ENCODE measurements at regions not wholly inside any gene's neighbourhood (a gene's known extent, or its start where the extent isn't known, plus 50 kb on each side); places are given as distances from the start of the nearest gene placed in this dataset.

GRCh38 chr18:41732356-41732755 is 222.7 kb upstream of the PIK3C3 start:
- no peak overlapping the region for H3K4me3 ChIP-seq (ENCODE audit: extremely low read depth in 1 of 4, insufficient read depth in 2 of 4, low read depth in 3 of 4, low read length in 4 of 4)
- no peak for DNase-seq (ENCODE audit: low read depth in 1 of 2, low spot score in 2 of 2)
- WGBS, 2 experiments (ENCODE audit: extremely low coverage in 1 of 2, insufficient coverage in 1 of 2, insufficient read length in 1 of 2, insufficient replicate concordance in 2 of 2, low coverage in 1 of 2, low lambda C conversion rate in 2 of 2, missing lambda C conversion rate in 1 of 2) = 87% methylated on average over 2 of the region's 2 CpGs; no CpG with 5 or more reads in 1 of the 2 experiments
- no peak overlapping the region for H2BK5ac ChIP-seq (ENCODE audit: low read depth, low read length)
- H4K91ac ChIP-seq (replicated peaks; ENCODE audit: insufficient read length, low read length) = no peak overlapping the region
- no peaks in the 10 kb centered on the region for H3K79me2 ChIP-seq (ENCODE audit: control insufficient read depth in 1 of 2, insufficient read depth in 2 of 2, low read length in 2 of 2)
- H4K8ac ChIP-seq (ENCODE audit: extremely low read depth, insufficient read depth, low read length) = no peak overlapping the region
- ChIA-PET POLR2A (ENCODE audit: partially characterized antibody) (no interaction called here), CTCF (ENCODE audit: partially characterized antibody) (interaction anchor here (0.5 to 1.4 kb wide), 3 partner anchors 13 to 1106 kb away, joined by 3 to 5 read pairs (median 3); no protein-coding TSS in a partner anchor)
- H3K23me2 ChIP-seq (ENCODE audit: low read depth, low read length) = no peaks in the 10 kb centered on the region
- no peak for FAIRE-seq
- no peak overlapping the region for H3K9ac ChIP-seq (replicated peaks in 1 of 4; ENCODE audit: extremely low read depth in 1 of 4, low read depth in 3 of 4, low read length in 3 of 4)
- H3K36me3 ChIP-seq (ENCODE audit: control insufficient read depth in 2 of 4, insufficient read depth in 4 of 4, low read length in 3 of 4) = no peaks in the 10 kb centered on the region
- no peak overlapping the region for H3K14ac ChIP-seq (ENCODE audit: insufficient read length)
- H3K56ac ChIP-seq (replicated peaks; ENCODE audit: insufficient read length, low read depth, low read length) = no peak overlapping the region
- H3K4me2 ChIP-seq (ENCODE audit: insufficient read depth in 1 of 2, low read depth in 2 of 2, low read length in 2 of 2) = no peak overlapping the region
- no peak overlapping the region for H2BK15ac ChIP-seq (ENCODE audit: low read length)
- no peak overlapping the region for H3K4ac ChIP-seq (replicated peaks; ENCODE audit: insufficient read length, low read depth, low read length)
- no peak overlapping the region for H2BK20ac ChIP-seq (ENCODE audit: low read length)
- no peaks in the 10 kb centered on the region for H4K20me1 ChIP-seq (replicated peaks in 1 of 2; ENCODE audit: control insufficient read depth in 1 of 2, insufficient read depth in 2 of 2, low read length in 2 of 2)
- TF ChIP-seq ZNF274 (IDR thresholded peaks at IDR 0.05; ENCODE audit: borderline replicate concordance, extremely low read depth, low read length) (no peak), CTBP2 (IDR thresholded peaks at IDR 0.05; ENCODE audit: borderline replicate concordance, insufficient read depth, insufficient read length, low read length) (no peak), JUND (IDR thresholded peaks at IDR 0.05; ENCODE audit: low read length) (no peak), E2F6 (IDR thresholded peaks at IDR 0.05) (no peak)
- no peak overlapping the region for H2BK12ac ChIP-seq (ENCODE audit: low read depth, low read length)
- H3K18ac ChIP-seq (ENCODE audit: extremely low read depth, low read length) = no peak overlapping the region
- H3K4me1 ChIP-seq (replicated peaks in 1 of 4; ENCODE audit: control insufficient read depth in 3 of 4, insufficient read depth in 4 of 4, low read length in 3 of 4) = no peaks in the 10 kb centered on the region
- H3K27ac ChIP-seq (ENCODE audit: low read depth, low read length) = no peak overlapping the region
- no peaks in the 10 kb centered on the region for H3K27me3 ChIP-seq (replicated peaks in 1 of 4; ENCODE audit: control insufficient read depth in 3 of 4, extremely low read depth in 1 of 4, insufficient read depth in 3 of 4, low read length in 3 of 4)
- H3K9me3 ChIP-seq (ENCODE audit: insufficient read depth in 2 of 2, low read depth in 1 of 2, low read length in 1 of 2) = no peaks in the 10 kb centered on the region
- H2BK120ac ChIP-seq (replicated peaks; ENCODE audit: low read depth, low read length) = no peak overlapping the region
- no peak overlapping the region for H2AK5ac ChIP-seq (ENCODE audit: low read depth, low read length)
- H2AFZ ChIP-seq (ENCODE audit: low read length) = no peak overlapping the region
- no peak overlapping the region for H3K23ac ChIP-seq (ENCODE audit: insufficient read length)
- H4K5ac ChIP-seq (ENCODE audit: insufficient read length, low read depth, low read length) = no peak overlapping the region
- H3K79me1 ChIP-seq (ENCODE audit: low read depth, low read length) = no peaks in the 10 kb centered on the region

Data from H1 (cell line).